NCI-H524 treated with DMSO at 0.1 percent for 48 hours (cell line): ENCODE measurements at regions not wholly inside any gene's neighbourhood (a gene's known extent, or its start where the extent isn't known, plus 50 kb on each side); places are given as distances from the start of the nearest gene placed in this dataset.
A peak's percentile ranks its signal among the peaks of the same experiment; 100 is the strongest.

Experiments
- DNase-seq: peaks from one replicate; lab custom pipeline; 2025; lab: John Stamatoyannopoulos, UW

GRCh38 chr14:53807542-53807941 lies 149.1 kb downstream of the BMP4 start:
- no peak for DNase-seq

DNA sequence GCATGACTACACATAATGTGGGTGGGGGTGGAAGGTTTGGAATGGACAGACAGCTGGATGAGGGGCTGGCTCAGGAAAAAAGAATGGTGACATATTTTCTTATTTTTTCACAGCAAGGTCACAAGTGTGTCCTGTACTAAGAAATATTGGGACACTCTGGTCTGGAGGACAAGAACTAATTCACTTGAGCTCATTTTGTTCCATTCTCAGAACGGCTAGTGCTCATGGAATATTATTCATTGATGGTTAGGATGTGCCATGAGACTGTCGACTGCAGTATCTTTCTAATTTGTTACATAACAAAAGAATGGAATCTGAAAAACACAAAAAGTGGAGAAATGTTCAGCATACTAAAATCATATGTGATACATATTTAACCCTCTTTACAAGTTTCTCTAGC lies 149.5 kb downstream of the BMP4 start:
- no peak for DNase-seq

DNA sequence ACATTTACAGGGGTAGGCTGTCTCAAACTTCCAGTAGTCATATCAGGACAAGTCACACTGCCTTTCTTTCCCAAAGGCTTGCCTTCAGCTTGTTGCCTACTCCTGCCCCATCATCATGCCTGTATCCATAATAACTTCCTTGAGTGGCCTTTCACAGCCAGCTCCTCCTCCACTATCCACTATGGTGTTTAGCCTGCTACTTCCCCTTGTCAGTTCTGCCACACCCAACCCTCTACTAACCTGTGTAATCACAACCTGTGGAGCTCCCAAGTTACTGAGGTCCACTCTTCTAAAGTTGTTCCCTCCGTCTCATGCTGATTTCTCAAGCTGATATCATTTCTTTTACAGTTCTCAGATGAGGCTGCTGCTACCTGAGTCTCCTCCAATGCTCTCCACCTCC lies 159.9 kb downstream of the BMP4 start:
- no peak for DNase-seq

- DNase-seq: no peak
These were observed 162.7 kb downstream of the BMP4 start for GRCh38 chr14:53793790-53794505.

GRCh38 chr14:53792909-53793308 lies 163.7 kb downstream of the BMP4 start:
- DNase-seq: no peak

GRCh38 chr14:53790731-53791500 lies 165.7 kb downstream of the BMP4 start:
- no peak for DNase-seq

DNA sequence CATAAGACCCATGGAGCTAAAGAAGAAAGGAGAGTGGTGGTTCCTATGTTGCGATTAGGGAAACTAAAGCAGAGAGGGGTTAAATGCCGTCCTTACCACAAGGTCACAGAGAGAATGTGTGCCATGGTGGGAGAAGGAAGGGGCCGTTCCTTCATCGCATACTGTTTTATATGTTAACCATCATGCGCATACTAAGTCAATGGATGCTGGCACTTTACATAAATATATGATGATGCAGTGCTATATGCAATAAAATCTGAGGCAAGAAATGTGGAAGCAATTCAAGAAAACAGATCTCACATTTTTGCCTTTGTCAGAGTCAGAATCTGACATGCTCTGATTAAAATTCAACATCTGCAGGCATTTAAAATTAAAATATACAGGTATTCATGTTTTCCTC lies 168.1 kb downstream of the BMP4 start:
- DNase-seq: no peak

GRCh38 chr14:53786045-53786444 lies 170.6 kb downstream of the BMP4 start:
- DNase-seq: no peak

- DNase-seq: no peak
These were observed 171.9 kb downstream of the BMP4 start for GRCh38 chr14:53784688-53785087.

DNA sequence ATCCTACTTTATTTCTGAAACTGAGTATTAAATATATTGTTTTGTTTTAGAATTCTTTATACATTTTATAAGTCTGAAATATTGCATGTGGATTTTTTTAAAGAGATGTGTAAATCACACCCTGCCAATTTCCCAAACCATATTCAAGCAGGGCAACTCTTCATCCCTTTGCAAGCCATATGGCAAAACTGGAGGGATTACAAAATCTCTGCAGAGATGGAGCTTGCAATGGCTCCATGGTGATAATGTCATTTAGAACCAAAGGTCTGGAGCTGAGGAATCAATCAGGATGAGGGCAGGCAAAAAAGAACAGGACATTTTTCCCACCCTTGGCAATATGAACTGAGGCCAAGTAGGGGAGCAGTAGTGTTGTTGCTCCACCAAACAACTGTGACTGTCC lies 173.4 kb downstream of the BMP4 start:
- no peak for DNase-seq

DNA sequence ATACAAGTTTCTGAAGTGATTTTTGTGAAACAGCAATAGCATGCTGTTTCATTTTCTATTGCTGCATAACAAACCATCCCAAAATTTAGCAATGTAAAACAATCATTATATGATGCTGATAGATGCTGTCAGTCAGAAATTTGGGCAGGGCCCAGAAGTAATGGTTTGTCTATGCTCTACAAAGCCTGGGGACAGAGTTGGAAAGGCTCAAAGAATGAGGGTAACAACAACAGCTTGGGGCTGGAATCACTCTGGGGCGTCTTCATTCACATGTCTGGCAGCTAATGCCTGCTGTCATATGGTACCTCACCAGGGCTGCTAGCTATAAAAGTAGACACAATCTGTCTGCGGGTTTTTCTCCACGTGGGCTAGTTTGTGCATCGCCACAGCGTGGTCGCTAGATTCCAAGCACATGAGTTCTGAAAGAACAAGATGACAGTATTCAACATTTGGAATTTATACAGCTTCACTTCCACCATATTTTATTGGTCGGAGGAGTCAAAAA lies 176.5 kb downstream of the BMP4 start:
- DNase-seq: no peak

- DNase-seq: no peak
These were observed 177.3 kb downstream of the BMP4 start for GRCh38 chr14:53779301-53779700.

DNA sequence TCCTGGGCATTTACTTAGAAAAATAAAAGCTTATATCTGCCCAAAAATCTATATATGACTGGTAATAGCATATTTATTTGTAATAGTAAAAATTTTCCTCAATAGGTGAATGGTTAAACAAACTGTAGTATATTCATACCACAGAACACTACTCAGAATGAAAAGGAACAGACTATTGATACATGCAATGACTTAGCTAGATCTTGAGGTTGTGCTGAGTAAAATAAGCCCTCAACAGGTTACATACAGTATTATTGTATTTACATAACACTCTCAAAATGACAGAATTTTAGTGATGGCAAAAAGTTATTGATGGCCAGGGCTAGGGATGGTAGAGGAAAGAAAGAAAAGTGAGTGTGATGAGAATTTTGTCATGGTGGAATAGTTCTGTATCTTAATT lies 178.4 kb downstream of the BMP4 start:
- DNase-seq: no peak

- DNase-seq: no peak
These were observed 183.7 kb downstream of the BMP4 start for GRCh38 chr14:53772936-53773335.

DNA sequence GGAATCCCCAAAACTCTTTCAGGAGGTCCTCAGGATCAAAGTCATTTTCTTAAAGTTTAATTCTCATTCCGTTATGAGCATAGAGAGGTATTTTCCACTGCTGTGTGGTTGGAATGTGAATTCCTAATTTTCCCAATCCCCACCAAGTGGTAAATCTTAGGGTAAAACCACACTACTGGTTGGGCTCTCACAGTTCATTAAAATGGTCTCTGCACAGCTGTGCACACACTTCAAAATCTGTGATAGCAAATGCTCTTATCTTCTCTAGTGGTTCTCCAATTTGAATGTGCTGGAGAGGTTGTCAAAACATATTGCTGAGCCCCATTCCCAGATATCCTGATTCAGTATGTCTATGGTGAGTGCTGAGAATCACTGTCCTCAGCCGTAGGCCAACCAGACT lies 189.1 kb downstream of the BMP4 start:
- DNase-seq: peak; percentile 99

GRCh38 chr14:53766601-53767000 lies 190.0 kb downstream of the BMP4 start:
- DNase-seq: no peak

GRCh38 chr14:53766106-53766505 lies 190.5 kb downstream of the BMP4 start:
- no peak for DNase-seq

GRCh38 chr14:53764846-53765245 lies 191.8 kb downstream of the BMP4 start:
- no peak for DNase-seq

DNA sequence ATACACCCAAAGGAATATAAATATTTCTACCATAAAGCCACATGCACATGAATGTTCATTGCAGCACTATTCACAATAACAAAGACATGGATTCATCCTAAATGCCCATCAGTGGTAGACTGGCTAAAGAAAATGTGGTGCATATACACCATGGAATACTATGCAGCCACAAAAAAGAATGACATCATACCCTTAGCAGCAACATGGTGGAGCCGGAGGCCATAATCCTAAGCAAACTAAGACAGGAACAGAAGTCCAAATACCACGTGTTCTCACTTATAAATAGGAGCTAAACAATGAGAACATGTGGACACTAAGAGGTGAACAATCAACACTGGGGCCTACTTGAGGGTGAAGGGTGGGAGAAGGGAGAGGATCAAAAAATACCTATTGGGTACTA lies 198.5 kb downstream of the BMP4 start:
- no peak for DNase-seq

DNA sequence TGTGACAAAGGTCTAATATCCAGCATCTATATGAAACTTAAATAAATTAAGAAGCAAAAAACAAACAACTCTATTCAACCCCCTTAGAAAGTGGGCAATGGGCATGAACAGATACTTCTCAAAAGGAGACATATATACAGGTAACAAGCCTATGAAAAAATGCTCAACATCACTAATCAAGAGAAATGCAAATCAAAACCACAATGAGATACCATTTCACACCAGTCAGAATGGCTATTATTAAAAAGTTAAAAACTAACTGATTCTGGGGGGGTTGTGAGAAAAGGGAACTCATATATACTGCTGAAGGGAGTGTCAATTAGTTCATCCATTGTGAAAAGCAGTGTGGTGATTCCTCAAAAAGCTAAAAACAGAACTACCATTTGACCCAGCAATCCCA lies 198.9 kb downstream of the BMP4 start:
- DNase-seq: no peak

DNA sequence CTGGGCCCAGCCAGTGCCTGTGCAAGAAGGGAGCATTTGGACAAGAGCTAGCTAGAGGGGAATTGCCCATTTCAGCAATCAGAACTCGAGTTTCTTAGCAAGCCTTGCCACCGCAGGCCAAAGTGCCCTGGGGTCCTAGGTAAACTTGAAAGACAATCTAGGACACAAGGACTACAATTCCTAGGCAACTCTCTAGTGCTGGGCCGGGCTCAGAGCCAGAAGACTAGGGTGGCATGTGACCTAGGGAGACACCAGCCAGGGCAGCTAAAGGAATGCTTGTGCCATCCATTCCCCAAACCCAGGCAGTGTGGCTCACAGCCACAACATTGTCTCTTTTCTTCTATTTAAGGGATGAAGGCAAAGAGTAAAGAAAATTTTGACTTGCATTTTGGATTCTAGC lies 205.0 kb downstream of the BMP4 start:
- DNase-seq: no peak

- no peak for DNase-seq
These were observed 207.9 kb downstream of the BMP4 start for GRCh38 chr14:53748691-53749090.

DNA sequence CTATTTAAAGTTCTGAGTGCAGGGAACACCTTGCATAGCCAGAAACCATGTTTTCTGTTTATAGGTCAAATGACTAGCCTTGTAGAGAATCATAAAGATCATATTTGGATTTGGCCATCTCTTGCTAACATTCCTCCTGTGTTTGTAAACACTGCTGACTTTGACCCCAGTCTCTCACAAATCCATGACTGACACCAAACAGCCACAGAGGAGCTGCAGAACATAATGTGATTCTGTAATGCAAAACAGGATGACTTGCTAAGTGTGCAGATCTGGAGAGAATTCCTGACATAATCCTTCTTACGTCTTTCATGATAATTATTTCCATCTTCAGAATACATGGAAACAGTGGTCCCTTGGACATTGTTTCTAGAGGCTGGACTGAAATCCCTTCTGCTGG lies 211.8 kb downstream of the BMP4 start:
- DNase-seq: no peak

GRCh38 chr14:53743371-53743770 lies 213.3 kb downstream of the BMP4 start:
- no peak for DNase-seq
